ENCODE measurements at regions not wholly inside any gene's neighbourhood (a gene's known extent, or its start where the extent isn't known, plus 50 kb on each side); places are given as distances from the start of the nearest gene placed in this dataset.
A peak's percentile ranks its signal among the peaks of the same experiment; 100 is the strongest.

- POLR2A ChIA-PET = interaction anchor here (0.8 to 1.0 kb wide), 2 partner anchors 9 to 11 kb away, joined by 4 to 5 read pairs; no protein-coding TSS in a partner anchor
- Mint-ChIP-seq H3K4me3 (no peak overlapping the region), H3K27me3 (no peaks in the 10 kb centered on the region), H3K4me1 (ENCODE audit: low read depth) (peaks cover 92% of the 10 kb centered on the region), H3K36me3 (ENCODE audit: low read depth) (no peaks in the 10 kb centered on the region), H3K9me3 (no peaks in the 10 kb centered on the region), H3K27ac (peak overlapping the region; percentile 70)
- DNase-seq (peak; percentile 56), ATAC-seq (peak; percentile 69)
- CTCF ChIA-PET = interaction anchor here (0.6 to 4.0 kb wide), 14 partner anchors 9 to 132 kb away, joined by 3 to 17 read pairs (median 4); no protein-coding TSS in a partner anchor
- intact Hi-C loops (cut with micrococcal nuclease) = no loop called here
- no peak for TF ChIP-seq CTCF (IDR thresholded peaks at IDR 0.05)
Observed at GRCh38 chr22:22818861-22819855, 68.5 kb upstream of the IGLL5 start.

- DNase-seq (no peak), ATAC-seq (no peak)
- ChIA-PET POLR2A (interaction anchor here (0.6 to 0.8 kb wide), 2 partner anchors 10 to 12 kb away, joined by 3 to 4 read pairs; no protein-coding TSS in a partner anchor), CTCF (interaction anchor here (0.6 to 2.8 kb wide), 6 partner anchors 10 to 67 kb away, joined by 3 to 13 read pairs (median 3); no protein-coding TSS in a partner anchor)
- Mint-ChIP-seq H3K4me1 (ENCODE audit: low read depth) (peaks cover 94% of the 10 kb centered on the region), H3K9me3 (no peaks in the 10 kb centered on the region), H3K27ac (peak overlapping the region; percentile 70), H3K36me3 (ENCODE audit: low read depth) (no peaks in the 10 kb centered on the region), H3K27me3 (no peaks in the 10 kb centered on the region), H3K4me3 (no peak overlapping the region)
- intact Hi-C loops (cut with micrococcal nuclease) = no loop called here
- TF ChIP-seq CTCF (IDR thresholded peaks at IDR 0.05) = no peak
Observed at GRCh38 chr22:22820076-22820475, 67.5 kb upstream of the IGLL5 start.

DNA sequence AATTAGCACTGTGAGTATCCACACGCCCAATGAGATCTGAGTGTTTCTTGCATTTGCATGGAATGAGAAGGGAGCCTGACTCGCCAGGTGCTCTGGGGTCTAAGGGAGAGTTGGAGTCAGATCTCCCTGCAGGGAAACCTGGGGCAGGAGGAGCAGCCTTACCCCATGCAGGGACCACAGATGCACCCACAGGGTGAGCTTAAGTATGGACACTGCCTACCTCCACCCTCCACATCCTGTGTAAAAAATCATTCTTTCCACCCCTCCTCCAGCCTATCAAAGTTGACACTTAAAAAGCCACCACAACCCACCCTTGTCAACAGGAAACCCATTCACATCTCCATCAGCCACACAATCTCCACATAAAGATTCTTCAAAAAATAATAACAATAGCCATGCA is 67.0 kb upstream of the IGLL5 start:
- no peak for TF ChIP-seq CTCF (IDR thresholded peaks at IDR 0.05)
- ChIA-PET CTCF (interaction anchor here (0.6 to 2.8 kb wide), 5 partner anchors 11 to 67 kb away, joined by 3 to 13 read pairs (median 3); no protein-coding TSS in a partner anchor), POLR2A (interaction anchor here (0.6 to 0.8 kb wide), 2 partner anchors 10 to 13 kb away, joined by 3 to 4 read pairs; no protein-coding TSS in a partner anchor)
- Mint-ChIP-seq H3K4me1 (ENCODE audit: low read depth) (peaks cover 94% of the 10 kb centered on the region), H3K36me3 (ENCODE audit: low read depth) (no peaks in the 10 kb centered on the region), H3K4me3 (no peak overlapping the region), H3K27ac (peak overlapping the region; percentile 70), H3K9me3 (no peaks in the 10 kb centered on the region), H3K27me3 (no peaks in the 10 kb centered on the region)
- ATAC-seq (peak; percentile 81), DNase-seq (peak; percentile 70)
- intact Hi-C loops (cut with micrococcal nuclease) = no loop called here

- Mint-ChIP-seq H3K9me3 (no peaks in the 10 kb centered on the region), H3K27ac (peak overlapping the region; percentile 80), H3K4me1 (ENCODE audit: low read depth) (peaks cover 88% of the 10 kb centered on the region), H3K4me3 (no peak overlapping the region), H3K36me3 (ENCODE audit: low read depth) (no peaks in the 10 kb centered on the region), H3K27me3 (no peaks in the 10 kb centered on the region)
- CTCF ChIA-PET = no interaction called here
- ATAC-seq = no peak
- DNase-seq = no peak
- no peak for TF ChIP-seq CTCF (IDR thresholded peaks at IDR 0.05)
- intact Hi-C loops (cut with micrococcal nuclease) = no loop called here
- POLR2A ChIA-PET = no interaction called here
Observed at GRCh38 chr22:22821340-22821739, 66.3 kb upstream of the IGLL5 start.

Measured in activated CD8-positive, alpha-beta T cell treated with anti-CD3 and anti-CD28 coated beads for 36 hours (primary cell).